GM18517 (cell line): ENCODE measurements at regions not wholly inside any gene's neighbourhood (a gene's known extent, or its start where the extent isn't known, plus 50 kb on each side); places are given as distances from the start of the nearest gene placed in this dataset.
"Not testable (repeated sequence)": the region's sequence is repeated elsewhere in the genome, so short reads cannot be mapped to it uniquely, and the experiment has no call there.

Experiments used
- ATAC-seq: cut with Tn5 transposase; IDR thresholded peaks from one replicate; pipeline ENCODE4 v1.9.1; 2021; ENCODE audit warnings: mild to moderate bottlenecking, moderate library complexity; ENCODE audit not compliant: unreplicated experiment

- no peak for ATAC-seq
Measured at GRCh38 chr18:65206551-65207260, 544.1 kb upstream of the CDH7 start.

GRCh38 chr18:65202091-65202490 lies 548.7 kb upstream of the CDH7 start:
- no peak for ATAC-seq

- no peak for ATAC-seq
Measured at GRCh38 chr18:65175681-65176080, 575.1 kb upstream of the CDH7 start.

- ATAC-seq, result not testable (repeated sequence)
Measured at GRCh38 chr18:65162086-65162485, 588.7 kb upstream of the CDH7 start.

GRCh38 chr18:65146482-65147021 lies 604.3 kb upstream of the CDH7 start:
- no peak for ATAC-seq

GRCh38 chr18:65145312-65145711 lies 605.5 kb upstream of the CDH7 start:
- no peak for ATAC-seq

- no peak for ATAC-seq
Measured at GRCh38 chr18:65133610-65134009, 617.2 kb upstream of the CDH7 start.

- no peak for ATAC-seq
Measured at GRCh38 chr18:65124633-65125032, 626.2 kb upstream of the CDH7 start.

- no peak for ATAC-seq
Measured at GRCh38 chr18:65103864-65104263, 646.9 kb upstream of the CDH7 start.

- ATAC-seq, result no peak
Measured at GRCh38 chr18:65093346-65093745, 657.5 kb upstream of the CDH7 start.

- no peak for ATAC-seq
Measured at GRCh38 chr18:65091744-65092329, 659.0 kb upstream of the CDH7 start.

GRCh38 chr18:65082907-65083306 lies 667.9 kb upstream of the CDH7 start:
- ATAC-seq, result no peak

GRCh38 chr18:65081786-65082185 lies 669.0 kb upstream of the CDH7 start:
- no peak for ATAC-seq

DNA sequence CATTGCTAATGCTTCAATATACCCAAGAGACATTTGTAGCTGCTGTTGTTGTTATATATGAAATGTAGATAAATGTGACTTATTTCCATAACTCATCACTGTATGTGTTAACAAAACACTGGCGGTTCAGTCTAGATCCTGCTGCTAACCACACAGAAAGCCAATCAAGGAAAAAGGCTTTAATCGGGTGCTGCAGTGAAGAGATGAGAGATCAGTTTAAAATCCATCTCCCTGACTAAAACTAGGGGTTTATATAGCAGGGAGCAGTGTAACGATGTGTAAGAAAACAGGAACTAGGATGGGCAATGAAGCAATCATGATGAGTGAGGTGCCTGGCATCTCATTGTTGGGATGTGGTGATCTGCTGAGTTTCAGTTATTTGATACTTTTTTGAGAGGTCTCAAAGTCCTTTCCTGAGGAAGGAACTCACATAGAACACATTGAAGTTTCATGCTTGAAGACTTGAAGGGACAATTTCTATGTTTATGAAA lies 677.7 kb upstream of the CDH7 start:
- ATAC-seq, result no peak

DNA sequence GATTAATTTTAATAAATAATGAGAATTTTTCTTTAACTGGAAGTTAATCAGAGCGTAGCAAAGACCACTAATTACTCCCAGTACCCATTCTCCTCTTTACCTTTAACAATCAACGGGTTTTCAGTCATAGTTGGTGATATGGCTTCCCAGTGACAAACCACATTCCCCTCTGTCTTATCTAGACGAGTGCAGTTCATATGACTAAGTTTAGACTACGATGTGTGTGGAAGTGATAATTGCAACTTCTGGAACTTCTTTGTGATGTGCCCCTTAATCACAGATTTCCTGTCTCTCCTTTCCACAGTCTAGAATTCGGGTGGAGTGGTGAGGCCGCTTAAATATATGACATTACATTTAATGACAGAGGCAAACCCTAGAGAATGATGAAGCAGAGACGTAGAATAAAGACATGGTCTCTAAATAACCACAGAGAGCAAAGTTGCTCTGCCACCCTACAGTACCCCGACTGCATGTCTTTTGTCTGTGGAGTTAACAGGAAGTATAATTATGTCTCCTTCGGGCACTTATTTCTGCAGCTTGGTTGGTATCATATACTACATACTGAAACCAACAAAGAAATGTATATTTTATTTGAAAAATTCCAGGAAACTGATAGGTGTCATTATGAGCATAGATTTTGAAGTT lies 693.3 kb upstream of the CDH7 start:
- no peak for ATAC-seq

GRCh38 chr18:65056575-65056974 lies 694.2 kb upstream of the CDH7 start:
- no peak for ATAC-seq

GRCh38 chr18:65049586-65049985 lies 701.2 kb upstream of the CDH7 start:
- ATAC-seq, result no peak

GRCh38 chr18:65039578-65039977 lies 711.2 kb upstream of the CDH7 start:
- no peak for ATAC-seq

GRCh38 chr18:65035701-65036100 lies 715.1 kb upstream of the CDH7 start:
- no peak for ATAC-seq

DNA sequence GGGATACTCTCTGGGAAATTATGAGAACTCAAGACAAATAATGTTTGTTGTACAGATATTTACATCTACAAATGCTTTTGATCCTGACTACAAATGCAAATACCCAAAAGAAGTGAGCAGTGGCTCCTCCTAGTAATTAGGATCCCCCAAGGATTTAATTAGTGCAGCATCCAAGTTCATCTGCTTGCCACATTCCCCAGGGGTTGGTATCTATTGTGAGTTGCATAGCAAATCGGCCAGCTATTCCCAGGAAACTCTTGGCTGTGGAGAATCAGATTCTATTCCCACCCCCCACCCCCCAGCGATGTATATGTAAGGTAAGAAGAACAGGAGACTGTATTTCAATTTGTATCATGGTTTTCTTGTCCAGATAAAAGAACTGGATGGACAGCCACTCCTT lies 725.1 kb upstream of the CDH7 start:
- no peak for ATAC-seq

DNA sequence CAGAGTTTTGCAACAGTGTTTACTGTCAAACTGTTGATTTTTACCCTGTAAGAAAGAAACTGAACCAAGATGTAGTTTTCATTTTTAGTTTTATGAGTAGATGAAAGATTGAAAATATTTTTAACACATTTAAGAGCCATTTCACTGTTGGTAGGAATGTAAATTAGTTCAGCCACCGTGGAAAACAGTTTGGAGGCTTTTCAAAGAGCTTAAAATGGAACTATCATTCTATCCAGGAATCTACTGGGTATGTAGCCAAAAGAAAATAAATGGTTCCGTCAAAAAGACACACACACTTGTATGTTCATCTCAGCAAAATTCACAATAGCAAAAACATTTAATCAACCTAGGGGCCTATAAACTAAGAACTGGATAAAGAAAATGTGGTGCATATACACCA lies 729.8 kb upstream of the CDH7 start:
- no peak for ATAC-seq

DNA sequence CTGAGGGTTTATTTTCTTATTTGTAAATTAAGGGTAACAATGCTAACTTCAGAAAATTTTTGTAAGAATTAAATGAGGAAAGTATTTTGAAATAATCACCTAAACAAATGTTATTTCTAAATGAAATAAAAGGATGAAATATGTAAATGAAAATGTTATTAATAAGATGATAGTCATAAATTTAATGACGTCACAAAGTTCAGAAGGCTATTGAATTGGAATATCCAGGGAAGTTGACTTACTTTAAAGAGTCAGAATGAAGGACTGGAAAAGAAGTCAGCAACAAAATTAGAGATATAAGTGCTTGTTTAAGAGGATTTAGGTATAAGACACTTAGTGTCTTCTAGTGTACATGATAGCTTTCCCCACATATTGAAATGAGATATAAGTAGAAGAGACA lies 732.6 kb upstream of the CDH7 start:
- no peak for ATAC-seq
